T-helper 2 cell treated with Interferon-gamma antibody and Interleukin-4, amounts not matched to agents 5 μg/mL and 100 μg/mL, for 36 hours (primary cell): ENCODE measurements at regions not wholly inside any gene's neighbourhood (a gene's known extent, or its start where the extent isn't known, plus 50 kb on each side); places are given as distances from the start of the nearest gene placed in this dataset.

ENCODE experiments used
- DNase-seq: peaks from one replicate; pipeline ENCODE4 v3.0.0; 2021; ENCODE audit warnings: low spot score
- H3K27ac Mint-ChIP-seq: one replicate; pipeline ENCODE4 v1.8.0; 2021; ENCODE audit warnings: mild to moderate bottlenecking, mixed read lengths
- H3K27me3 Mint-ChIP-seq: one replicate; pipeline ENCODE4 v1.8.0; 2021; ENCODE audit warnings: low read depth, mixed read lengths
- H3K36me3 Mint-ChIP-seq: one replicate; pipeline ENCODE4 v1.8.0; 2021; ENCODE audit warnings: low read depth, mixed read lengths
- H3K4me1 Mint-ChIP-seq: one replicate; pipeline ENCODE4 v1.8.0; 2021; ENCODE audit warnings: low read depth, mixed read lengths
- H3K4me3 Mint-ChIP-seq: one replicate; pipeline ENCODE4 v1.8.0; 2022; ENCODE audit warnings: mild to moderate bottlenecking, moderate library complexity, mixed read lengths
- H3K9me3 Mint-ChIP-seq: one replicate; pipeline ENCODE4 v1.8.0; 2021; ENCODE audit warnings: mixed read lengths

GRCh38 chr10:44680764-44681163 is 230.4 kb upstream of the TMEM72 start:
- H3K27me3 Mint-ChIP-seq: no peaks in the 10 kb centered on the region
- H3K9me3 Mint-ChIP-seq: no peaks in the 10 kb centered on the region
- no peaks in the 10 kb centered on the region for H3K36me3 Mint-ChIP-seq
- no peaks in the 10 kb centered on the region for H3K4me1 Mint-ChIP-seq
- H3K4me3 Mint-ChIP-seq: no peak overlapping the region
- no peak for DNase-seq
- no peak overlapping the region for H3K27ac Mint-ChIP-seq

- Mint-ChIP-seq H3K27ac (no peak overlapping the region), H3K27me3 (no peaks in the 10 kb centered on the region), H3K4me1 (no peaks in the 10 kb centered on the region), H3K4me3 (no peak overlapping the region), H3K9me3 (no peaks in the 10 kb centered on the region), H3K36me3 (no peaks in the 10 kb centered on the region)
- DNase-seq: no peak
These were observed 228.6 kb upstream of the TMEM72 start for GRCh38 chr10:44682507-44682906.

GRCh38 chr10:44684661-44685060 is 226.5 kb upstream of the TMEM72 start:
- Mint-ChIP-seq H3K27ac (no peak overlapping the region), H3K27me3 (no peaks in the 10 kb centered on the region), H3K36me3 (no peaks in the 10 kb centered on the region), H3K4me3 (no peak overlapping the region), H3K9me3 (no peaks in the 10 kb centered on the region), H3K4me1 (no peaks in the 10 kb centered on the region)
- no peak for DNase-seq

GRCh38 chr10:44685220-44685619 is 225.9 kb upstream of the TMEM72 start:
- Mint-ChIP-seq H3K4me3 (no peak overlapping the region), H3K36me3 (no peaks in the 10 kb centered on the region), H3K9me3 (no peaks in the 10 kb centered on the region), H3K27ac (no peak overlapping the region), H3K27me3 (no peaks in the 10 kb centered on the region), H3K4me1 (no peaks in the 10 kb centered on the region)
- DNase-seq: no peak

GRCh38 chr10:44685747-44686146 is 225.4 kb upstream of the TMEM72 start:
- Mint-ChIP-seq H3K4me1 (no peaks in the 10 kb centered on the region), H3K9me3 (no peaks in the 10 kb centered on the region), H3K27me3 (no peaks in the 10 kb centered on the region), H3K36me3 (no peaks in the 10 kb centered on the region), H3K4me3 (no peak overlapping the region), H3K27ac (no peak overlapping the region)
- no peak for DNase-seq

- Mint-ChIP-seq H3K4me3 (no peak overlapping the region), H3K36me3 (no peaks in the 10 kb centered on the region), H3K27me3 (no peaks in the 10 kb centered on the region), H3K4me1 (no peaks in the 10 kb centered on the region), H3K27ac (no peak overlapping the region), H3K9me3 (peaks cover 3% of the 10 kb centered on the region)
- no peak for DNase-seq
These were observed 221.8 kb upstream of the TMEM72 start for GRCh38 chr10:44689368-44689767.

GRCh38 chr10:44696496-44696895 is 214.6 kb upstream of the TMEM72 start:
- H3K27me3 Mint-ChIP-seq: no peaks in the 10 kb centered on the region
- no peak overlapping the region for H3K27ac Mint-ChIP-seq
- H3K36me3 Mint-ChIP-seq: no peaks in the 10 kb centered on the region
- H3K9me3 Mint-ChIP-seq: peaks cover 7% of the 10 kb centered on the region
- no peak for DNase-seq
- H3K4me1 Mint-ChIP-seq: no peaks in the 10 kb centered on the region
- H3K4me3 Mint-ChIP-seq: no peak overlapping the region

GRCh38 chr10:44697116-44697515 is 214.0 kb upstream of the TMEM72 start:
- Mint-ChIP-seq H3K27ac (no peak overlapping the region), H3K4me3 (no peak overlapping the region), H3K9me3 (peaks cover 7% of the 10 kb centered on the region), H3K4me1 (no peaks in the 10 kb centered on the region), H3K27me3 (no peaks in the 10 kb centered on the region), H3K36me3 (no peaks in the 10 kb centered on the region)
- no peak for DNase-seq

- H3K27ac Mint-ChIP-seq: no peak overlapping the region
- no peaks in the 10 kb centered on the region for H3K4me1 Mint-ChIP-seq
- H3K9me3 Mint-ChIP-seq: peaks cover 14% of the 10 kb centered on the region
- no peak overlapping the region for H3K4me3 Mint-ChIP-seq
- H3K27me3 Mint-ChIP-seq: no peaks in the 10 kb centered on the region
- no peak for DNase-seq
- H3K36me3 Mint-ChIP-seq: no peaks in the 10 kb centered on the region
These were observed 208.6 kb upstream of the TMEM72 start for GRCh38 chr10:44702531-44702930.

- peaks cover 14% of the 10 kb centered on the region for H3K9me3 Mint-ChIP-seq
- H3K36me3 Mint-ChIP-seq: no peaks in the 10 kb centered on the region
- H3K4me1 Mint-ChIP-seq: no peaks in the 10 kb centered on the region
- H3K27ac Mint-ChIP-seq: no peak overlapping the region
- no peaks in the 10 kb centered on the region for H3K27me3 Mint-ChIP-seq
- H3K4me3 Mint-ChIP-seq: no peak overlapping the region
- DNase-seq: no peak
These were observed 207.6 kb upstream of the TMEM72 start for GRCh38 chr10:44703241-44704155.

- Mint-ChIP-seq H3K9me3 (peaks cover 14% of the 10 kb centered on the region), H3K27ac (no peak overlapping the region), H3K4me3 (no peak overlapping the region), H3K27me3 (no peaks in the 10 kb centered on the region), H3K36me3 (no peaks in the 10 kb centered on the region), H3K4me1 (no peaks in the 10 kb centered on the region)
- no peak for DNase-seq
These were observed 206.5 kb upstream of the TMEM72 start for GRCh38 chr10:44704616-44705015.

- H3K4me1 Mint-ChIP-seq: no peaks in the 10 kb centered on the region
- H3K4me3 Mint-ChIP-seq: no peak overlapping the region
- no peak for DNase-seq
- H3K9me3 Mint-ChIP-seq: peaks cover 11% of the 10 kb centered on the region
- H3K27ac Mint-ChIP-seq: no peak overlapping the region
- H3K27me3 Mint-ChIP-seq: no peaks in the 10 kb centered on the region
- no peaks in the 10 kb centered on the region for H3K36me3 Mint-ChIP-seq
These were observed 204.4 kb upstream of the TMEM72 start for GRCh38 chr10:44706745-44707144.

GRCh38 chr10:44713307-44713706 is 197.8 kb upstream of the TMEM72 start:
- no peaks in the 10 kb centered on the region for H3K27me3 Mint-ChIP-seq
- H3K27ac Mint-ChIP-seq: no peak overlapping the region
- no peaks in the 10 kb centered on the region for H3K36me3 Mint-ChIP-seq
- H3K4me3 Mint-ChIP-seq: no peak overlapping the region
- no peaks in the 10 kb centered on the region for H3K4me1 Mint-ChIP-seq
- no peaks in the 10 kb centered on the region for H3K9me3 Mint-ChIP-seq
- no peak for DNase-seq

- Mint-ChIP-seq H3K9me3 (no peaks in the 10 kb centered on the region), H3K36me3 (no peaks in the 10 kb centered on the region), H3K4me3 (no peak overlapping the region), H3K4me1 (no peaks in the 10 kb centered on the region), H3K27me3 (no peaks in the 10 kb centered on the region), H3K27ac (no peak overlapping the region)
- DNase-seq: no peak
These were observed 196.7 kb upstream of the TMEM72 start for GRCh38 chr10:44714451-44714850.

- Mint-ChIP-seq H3K36me3 (no peaks in the 10 kb centered on the region), H3K27ac (no peak overlapping the region), H3K4me1 (no peaks in the 10 kb centered on the region), H3K27me3 (no peaks in the 10 kb centered on the region), H3K9me3 (no peaks in the 10 kb centered on the region), H3K4me3 (no peak overlapping the region)
- no peak for DNase-seq
These were observed 196.0 kb upstream of the TMEM72 start for GRCh38 chr10:44715136-44715535.
